ENCODE measurements at regions not wholly inside any gene's neighbourhood (a gene's known extent, or its start where the extent isn't known, plus 50 kb on each side); places are given as distances from the start of the nearest gene placed in this dataset.
"Not testable (repeated sequence)": the region's sequence is repeated elsewhere in the genome, so short reads cannot be mapped to it uniquely, and the experiment has no call there.

DNA sequence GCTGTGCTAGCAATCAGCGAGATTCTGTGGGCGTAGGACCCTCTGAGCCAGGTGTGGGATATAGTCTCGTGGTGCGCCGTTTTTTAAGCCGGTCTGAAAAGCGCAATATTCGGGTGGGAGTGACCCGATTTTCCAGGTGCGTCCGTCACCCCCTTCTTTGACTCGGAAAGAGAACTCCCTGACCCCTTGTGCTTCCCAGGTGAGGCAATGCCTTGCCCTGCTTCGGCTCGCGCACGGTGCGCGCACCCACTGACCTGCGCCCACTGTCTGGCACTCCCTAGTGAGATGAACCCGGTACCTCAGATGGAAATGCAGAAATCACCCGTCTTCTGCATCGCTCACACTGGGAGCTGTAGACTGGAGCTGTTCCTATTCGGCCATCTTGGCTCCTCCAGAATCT lies 56.1 kb upstream of the H2AZ1 start:
- TF ChIP-seq, protein P1, sequence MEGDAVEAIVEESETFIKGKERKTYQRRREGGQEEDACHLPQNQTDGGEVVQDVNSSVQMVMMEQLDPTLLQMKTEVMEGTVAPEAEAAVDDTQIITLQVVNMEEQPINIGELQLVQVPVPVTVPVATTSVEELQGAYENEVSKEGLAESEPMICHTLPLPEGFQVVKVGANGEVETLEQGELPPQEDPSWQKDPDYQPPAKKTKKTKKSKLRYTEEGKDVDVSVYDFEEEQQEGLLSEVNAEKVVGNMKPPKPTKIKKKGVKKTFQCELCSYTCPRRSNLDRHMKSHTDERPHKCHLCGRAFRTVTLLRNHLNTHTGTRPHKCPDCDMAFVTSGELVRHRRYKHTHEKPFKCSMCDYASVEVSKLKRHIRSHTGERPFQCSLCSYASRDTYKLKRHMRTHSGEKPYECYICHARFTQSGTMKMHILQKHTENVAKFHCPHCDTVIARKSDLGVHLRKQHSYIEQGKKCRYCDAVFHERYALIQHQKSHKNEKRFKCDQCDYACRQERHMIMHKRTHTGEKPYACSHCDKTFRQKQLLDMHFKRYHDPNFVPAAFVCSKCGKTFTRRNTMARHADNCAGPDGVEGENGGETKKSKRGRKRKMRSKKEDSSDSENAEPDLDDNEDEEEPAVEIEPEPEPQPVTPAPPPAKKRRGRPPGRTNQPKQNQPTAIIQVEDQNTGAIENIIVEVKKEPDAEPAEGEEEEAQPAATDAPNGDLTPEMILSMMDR (IDR thresholded peaks at IDR 0.05 in 4 of 5, conservative IDR thresholded peaks at IDR 0.05 in 1 of 5): not testable (repeated sequence)
- TF ChIP-seq POLR2A (IDR thresholded peaks at IDR 0.05): not testable (repeated sequence)

Measured in gastrocnemius medialis (tissue), 4 donors.